RCC 7860 (cell line): ENCODE measurements at regions not wholly inside any gene's neighbourhood (a gene's known extent, or its start where the extent isn't known, plus 50 kb on each side); places are given as distances from the start of the nearest gene placed in this dataset.

Experiments
- DNase-seq: peaks from one replicate; pipeline ENCODE4 v3.0.0-alpha.2; 2015; ENCODE audit warnings: low spot score
- FAIRE-seq: peaks from 2 replicates; lab custom pipeline; 2012; peaks lifted over from hg19 to GRCh38; lab: Jason Lieb, UNC

GRCh38 chr1:212525479-212526110 is 83.0 kb upstream of the ATF3 start:
- DNase-seq (peak; percentile 40), FAIRE-seq (peak; percentile 65)

GRCh38 chr1:212526111-212526491 is 82.5 kb upstream of the ATF3 start:
- DNase-seq: no peak
- FAIRE-seq: no peak

- DNase-seq (no peak), FAIRE-seq (no peak)
Observed at GRCh38 chr1:212528501-212528900, 80.1 kb upstream of the ATF3 start.

- FAIRE-seq: no peak
Observed at GRCh38 chr1:212529211-212529741, 79.3 kb upstream of the ATF3 start.

GRCh38 chr1:212531267-212531666 is 77.3 kb upstream of the ATF3 start:
- DNase-seq (no peak), FAIRE-seq (no peak)

More at GRCh38 chr1:212529211-212529741, 79.3 kb upstream of the ATF3 start:
- no peak for DNase-seq

- FAIRE-seq: no peak
Observed at GRCh38 chr1:212531796-212532195, 76.8 kb upstream of the ATF3 start.

GRCh38 chr1:212532469-212533147 is 76.0 kb upstream of the ATF3 start:
- FAIRE-seq (no peak), DNase-seq (no peak)

More at GRCh38 chr1:212531796-212532195, 76.8 kb upstream of the ATF3 start:
- DNase-seq: no peak

GRCh38 chr1:212533148-212533517 is 75.4 kb upstream of the ATF3 start:
- DNase-seq: no peak
- FAIRE-seq: no peak

GRCh38 chr1:212536586-212536985 is 72.0 kb upstream of the ATF3 start:
- DNase-seq (no peak), FAIRE-seq (no peak)

GRCh38 chr1:212537610-212538009 is 71.0 kb upstream of the ATF3 start:
- DNase-seq: no peak
- FAIRE-seq: no peak

GRCh38 chr1:212539737-212540430 is 68.7 kb upstream of the ATF3 start:
- FAIRE-seq: no peak
- no peak for DNase-seq

- FAIRE-seq (no peak), DNase-seq (no peak)
Observed at GRCh38 chr1:212542761-212543187, 65.8 kb upstream of the ATF3 start.

GRCh38 chr1:212544110-212544509 is 64.5 kb upstream of the ATF3 start:
- no peak for DNase-seq
- FAIRE-seq: no peak

GRCh38 chr1:212545941-212546635 is 62.5 kb upstream of the ATF3 start:
- FAIRE-seq: no peak
- DNase-seq: no peak

GRCh38 chr1:212549503-212550017 is 59.0 kb upstream of the ATF3 start:
- FAIRE-seq: no peak
- DNase-seq: no peak

GRCh38 chr1:212551929-212552328 is 56.6 kb upstream of the ATF3 start:
- no peak for FAIRE-seq
- DNase-seq: no peak

- no peak for FAIRE-seq
- DNase-seq: no peak
Observed at GRCh38 chr1:212553676-212554075, 54.9 kb upstream of the ATF3 start.

GRCh38 chr1:212554401-212554800 is 54.2 kb upstream of the ATF3 start:
- FAIRE-seq: no peak
- no peak for DNase-seq

GRCh38 chr1:212555426-212555825 is 53.1 kb upstream of the ATF3 start:
- DNase-seq (no peak), FAIRE-seq (no peak)

GRCh38 chr1:212556822-212557549 is 51.6 kb upstream of the ATF3 start:
- DNase-seq (no peak), FAIRE-seq (no peak)
